Upper lobe of right lung (tissue), 1 donor: ENCODE measurements at regions not wholly inside any gene's neighbourhood (a gene's known extent, or its start where the extent isn't known, plus 50 kb on each side); places are given as distances from the start of the nearest gene placed in this dataset.

Experiments
- ATAC-seq: fragments of 200-7000 bp; cut with Tn5 transposase; one replicate; pipeline ENCODE4 v1.9.1; 2020; ENCODE audit warnings: mild to moderate bottlenecking, moderate library complexity
- DNase-seq: peaks from one replicate; pipeline ENCODE4 v3.0.0-alpha.2; 2020
- H3K27ac ChIP-seq: fragments of 200-600 bp; one replicate; pipeline ENCODE4 v1.8.0; 2022
- H3K27me3 ChIP-seq: fragments of 200-600 bp; one replicate; pipeline ENCODE4 v1.8.0; 2022; ENCODE audit warnings: mild to moderate bottlenecking
- H3K36me3 ChIP-seq: fragments of 200-600 bp; one replicate; pipeline ENCODE4 v1.8.0; 2022
- H3K4me1 ChIP-seq: fragments of 200-600 bp; one replicate; pipeline ENCODE4 v1.8.0; 2022
- H3K4me3 ChIP-seq: fragments of 200-600 bp; one replicate; pipeline ENCODE4 v1.8.0; 2022; ENCODE audit warnings: mild to moderate bottlenecking
- H3K9me3 ChIP-seq: fragments of 200-600 bp; one replicate; pipeline ENCODE4 v1.8.0; 2022
- CTCF ChIP-seq: fragments of 200-600 bp; IDR thresholded peaks from one replicate; pipeline ENCODE4 v1.8.0; 2022; ENCODE audit warnings: antibody characterized with exemption
- intact Hi-C: fragments of 100-400 bp; cut with DNase I; formaldehyde crosslinking; loops from one replicate; pipeline ENCODE4 v1.11.0; 2022
- donor health status: DM: no; HTN: yes; CAD: no; lungs with severe emphysema.

- Histone ChIP-seq H3K4me3 (no peak overlapping the region), H3K9me3 (no peaks in the 10 kb centered on the region), H3K36me3 (no peaks in the 10 kb centered on the region), H3K27ac (no peak overlapping the region), H3K4me1 (peaks cover 9% of the 10 kb centered on the region), H3K27me3 (no peaks in the 10 kb centered on the region)
- DNase-seq (no peak), ATAC-seq (no peak)
- TF ChIP-seq CTCF: no peak
- intact Hi-C loops: no loop called here
Measured at GRCh38 chr16:48446534-48446920, 61.3 kb upstream of the SIAH1 start.

DNA sequence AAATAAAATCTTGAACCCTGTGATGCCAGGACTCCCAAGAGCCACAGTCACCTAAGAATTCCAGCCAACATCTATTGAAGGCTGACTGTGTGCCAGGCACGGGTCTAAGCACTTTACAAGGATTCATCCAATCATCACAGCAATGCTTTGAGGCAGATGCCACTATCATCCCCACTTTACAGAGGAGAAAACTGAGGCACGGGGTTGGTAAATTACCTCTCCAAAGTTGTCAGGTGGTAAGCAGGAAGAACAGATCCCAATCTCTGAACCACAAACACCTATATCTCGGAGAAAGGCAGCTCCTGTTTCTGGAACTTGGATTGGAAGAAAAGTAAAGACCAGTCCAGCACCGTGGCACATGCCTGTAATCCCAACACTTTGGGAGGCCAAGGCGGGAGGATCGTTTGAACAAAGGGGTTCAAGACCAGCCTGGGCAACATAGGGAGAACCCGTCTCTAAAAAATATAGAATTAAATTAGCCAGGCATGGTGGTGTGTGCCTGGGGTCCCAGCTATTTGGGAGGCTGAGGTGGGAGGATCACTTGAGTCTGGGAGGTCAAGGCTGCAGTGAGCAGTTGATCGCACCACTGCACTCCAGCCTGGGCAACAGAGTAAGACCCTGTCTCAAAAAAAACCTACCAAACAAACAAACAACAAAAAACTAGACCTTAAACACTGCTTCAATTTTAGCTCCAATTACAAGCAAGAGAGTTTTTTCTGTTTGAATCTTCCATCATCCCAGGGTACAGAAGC, 60.7 kb upstream of the SIAH1 start:
- DNase-seq: no peak
- Histone ChIP-seq H3K4me1 (peaks cover 9% of the 10 kb centered on the region), H3K9me3 (no peaks in the 10 kb centered on the region), H3K27ac (no peak overlapping the region), H3K27me3 (no peaks in the 10 kb centered on the region), H3K36me3 (no peaks in the 10 kb centered on the region), H3K4me3 (no peak overlapping the region)
- no peak for TF ChIP-seq CTCF
- intact Hi-C loops: no loop called here
- no peak for ATAC-seq

DNA sequence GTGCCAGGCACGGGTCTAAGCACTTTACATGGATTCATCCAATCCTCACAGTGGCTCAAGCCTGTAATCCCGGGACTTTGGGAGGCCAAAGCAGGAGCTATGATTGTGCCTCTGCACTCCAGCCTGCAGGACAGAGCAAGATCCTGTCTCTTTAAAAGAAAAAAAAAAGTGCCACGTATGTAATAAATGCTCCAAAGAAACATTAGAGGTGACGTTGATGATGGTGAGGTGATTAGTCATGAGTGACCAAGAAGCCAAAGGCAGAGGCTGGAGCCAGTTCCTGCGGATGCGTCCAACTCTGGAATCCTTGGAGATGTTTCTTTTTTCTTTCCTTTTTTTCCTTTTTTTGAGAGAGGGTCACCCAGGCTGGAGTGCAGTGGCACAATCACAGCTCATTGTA, 59.4 kb upstream of the SIAH1 start:
- H3K4me3 ChIP-seq: no peak overlapping the region
- H3K36me3 ChIP-seq: no peaks in the 10 kb centered on the region
- no peak for DNase-seq
- peaks cover 9% of the 10 kb centered on the region for H3K4me1 ChIP-seq
- ATAC-seq: no peak
- H3K9me3 ChIP-seq: no peaks in the 10 kb centered on the region
- intact Hi-C loops: no loop called here
- H3K27me3 ChIP-seq: no peaks in the 10 kb centered on the region
- peak overlapping the region; percentile 31 for H3K27ac ChIP-seq
- no peak for TF ChIP-seq CTCF

DNA sequence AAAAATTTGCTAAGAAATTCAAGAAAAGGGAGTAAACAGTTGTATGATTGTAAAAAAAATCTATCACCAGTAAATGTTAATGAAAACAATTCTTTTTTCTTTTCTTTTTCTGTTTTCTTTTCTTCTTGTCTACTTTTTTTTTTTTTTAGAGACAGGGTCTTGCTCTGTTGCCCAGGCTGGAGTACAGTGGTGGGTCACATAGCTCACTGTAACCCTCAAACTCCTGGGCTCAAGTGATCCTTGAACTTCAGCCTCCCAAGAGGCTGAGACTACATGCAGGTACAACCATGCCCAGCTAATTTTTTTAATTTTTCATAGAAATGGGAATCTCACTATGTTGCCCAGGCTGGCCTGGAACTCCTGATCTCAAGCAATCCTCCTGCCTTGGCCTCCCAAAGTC, 57.2 kb upstream of the SIAH1 start:
- intact Hi-C loops: no loop called here
- ATAC-seq (no peak), DNase-seq (no peak)
- Histone ChIP-seq H3K4me1 (peaks cover 9% of the 10 kb centered on the region), H3K9me3 (no peaks in the 10 kb centered on the region), H3K4me3 (no peak overlapping the region), H3K36me3 (no peaks in the 10 kb centered on the region), H3K27me3 (no peaks in the 10 kb centered on the region), H3K27ac (no peak overlapping the region)
- TF ChIP-seq CTCF: no peak

- Histone ChIP-seq H3K4me1 (peaks cover 9% of the 10 kb centered on the region), H3K36me3 (no peaks in the 10 kb centered on the region), H3K27ac (no peak overlapping the region), H3K9me3 (no peaks in the 10 kb centered on the region), H3K27me3 (no peaks in the 10 kb centered on the region), H3K4me3 (no peak overlapping the region)
- no peak for TF ChIP-seq CTCF
- ATAC-seq: no peak
- DNase-seq: no peak
- intact Hi-C loops: no loop called here
Measured at GRCh38 chr16:48441863-48442279, 56.7 kb upstream of the SIAH1 start.

DNA sequence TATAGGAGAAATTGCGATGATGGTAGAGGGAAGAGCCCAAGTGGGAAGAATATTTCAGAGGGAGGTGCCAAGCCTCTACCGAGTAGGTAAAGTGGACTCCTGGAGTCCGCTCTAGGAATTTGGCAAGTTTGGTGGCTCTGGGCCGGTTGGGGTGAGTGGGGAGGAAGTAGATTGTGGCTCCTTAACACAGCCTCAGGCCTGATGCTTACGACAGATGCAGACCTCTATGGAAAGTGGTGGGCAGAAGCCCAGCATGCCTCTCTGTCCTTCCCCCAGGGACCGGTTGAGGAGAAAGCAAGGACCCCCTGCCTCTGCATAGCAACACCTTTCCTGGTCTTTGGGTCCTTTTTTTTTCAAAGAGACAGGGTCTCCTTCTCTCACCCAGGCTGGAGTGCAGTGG, 55.9 kb upstream of the SIAH1 start:
- ATAC-seq: peak; percentile 70
- no peaks in the 10 kb centered on the region for H3K27me3 ChIP-seq
- intact Hi-C loops: no loop called here
- TF ChIP-seq CTCF: no peak
- no peaks in the 10 kb centered on the region for H3K9me3 ChIP-seq
- no peaks in the 10 kb centered on the region for H3K36me3 ChIP-seq
- no peak for DNase-seq
- H3K4me1 ChIP-seq: peaks cover 9% of the 10 kb centered on the region
- H3K27ac ChIP-seq: no peak overlapping the region
- H3K4me3 ChIP-seq: no peak overlapping the region
